ENCODE measurements at regions not wholly inside any gene's neighbourhood (a gene's known extent, or its start where the extent isn't known, plus 50 kb on each side); places are given as distances from the start of the nearest gene placed in this dataset.
"Not testable (repeated sequence)": the region's sequence is repeated elsewhere in the genome, so short reads cannot be mapped to it uniquely, and the experiment has no call there.

DNA sequence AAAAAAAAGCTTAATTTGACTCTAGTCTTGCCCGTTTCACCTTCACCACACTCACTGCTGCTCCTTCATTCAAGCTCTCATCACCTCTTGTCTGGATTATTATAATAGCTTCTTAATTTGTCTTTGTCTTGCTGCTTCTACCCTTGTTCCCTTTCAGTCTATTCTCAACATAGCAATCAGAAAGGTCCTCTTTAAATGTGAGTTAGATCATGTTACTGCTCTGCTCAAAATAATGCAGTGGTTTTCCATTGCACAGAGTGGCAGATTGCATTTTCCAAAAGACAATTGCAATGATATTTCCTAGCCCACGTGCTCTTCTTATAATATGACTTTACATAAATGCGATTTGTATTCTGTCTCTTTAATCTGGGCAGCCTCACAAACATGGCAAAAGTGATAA lies 174.6 kb downstream of the ALDH1A2 start:
- no peak overlapping the region for H3K27ac ChIP-seq
- no peak for TF ChIP-seq CTCF (conservative IDR thresholded peaks at IDR 0.05)

GRCh38 chr15:57892181-57892580 lies 173.3 kb downstream of the ALDH1A2 start:
- no peak overlapping the region for H3K27ac ChIP-seq
- no peak for TF ChIP-seq CTCF (conservative IDR thresholded peaks at IDR 0.05)

DNA sequence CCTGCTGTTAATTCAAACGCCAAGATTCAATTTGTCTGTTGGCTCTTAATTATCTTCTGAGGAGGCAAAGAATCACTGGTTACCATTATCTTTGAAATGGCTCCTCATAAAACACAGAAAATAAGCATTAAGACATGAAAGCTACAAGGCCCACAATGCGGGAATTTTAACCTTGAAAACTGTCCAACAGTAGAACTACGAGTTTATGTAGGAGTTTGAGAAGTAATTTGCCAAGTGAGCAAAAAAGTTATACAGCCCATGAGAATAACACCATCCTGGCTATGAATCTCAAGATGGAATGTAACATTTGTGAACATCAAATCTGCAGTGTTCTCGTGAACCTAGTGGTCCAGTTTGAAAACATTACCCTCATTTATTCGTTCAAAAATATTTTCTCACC lies 172.5 kb downstream of the ALDH1A2 start:
- no peak for TF ChIP-seq CTCF (conservative IDR thresholded peaks at IDR 0.05)
- H3K27ac ChIP-seq = no peak overlapping the region

DNA sequence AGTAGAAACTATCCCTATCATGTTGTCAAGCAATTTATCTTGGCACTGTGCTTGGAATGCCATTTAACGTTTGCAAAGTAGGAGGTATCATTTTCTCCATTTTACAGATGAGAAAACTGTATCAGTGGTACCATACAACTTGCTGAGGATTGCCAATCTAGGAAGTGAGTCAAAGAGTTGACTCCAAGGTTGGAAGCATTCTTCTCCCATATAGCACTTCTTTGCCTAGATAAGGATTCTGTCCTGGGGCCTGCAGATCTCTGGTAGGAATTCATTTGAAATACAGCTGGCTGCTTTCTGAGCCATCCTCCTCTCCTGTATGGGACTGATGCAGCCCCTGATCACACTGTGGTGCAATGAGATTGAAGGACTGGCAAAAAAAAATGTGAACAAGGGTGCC lies 170.2 kb downstream of the ALDH1A2 start:
- no peak overlapping the region for H3K27ac ChIP-seq
- TF ChIP-seq CTCF (conservative IDR thresholded peaks at IDR 0.05) = no peak

DNA sequence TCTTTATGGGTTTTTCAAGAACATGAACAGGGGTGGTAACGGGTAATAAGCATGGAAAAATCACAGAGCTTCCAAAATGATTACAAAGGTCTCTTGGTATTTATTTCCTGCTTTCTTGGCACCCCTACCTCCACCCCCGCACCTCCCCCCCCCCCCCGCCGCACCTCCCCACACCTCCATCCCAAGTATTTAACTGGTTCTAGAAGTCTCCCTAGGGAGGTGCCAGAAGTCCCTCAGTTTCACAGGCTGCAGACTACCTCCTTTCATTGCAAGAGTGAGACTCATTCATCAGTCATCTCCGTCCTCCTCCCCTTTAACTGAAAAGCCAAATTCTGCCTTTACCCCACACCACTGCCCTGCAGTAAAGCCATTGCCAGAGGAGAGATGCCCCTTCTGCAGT lies 169.4 kb downstream of the ALDH1A2 start:
- no peak for TF ChIP-seq CTCF (conservative IDR thresholded peaks at IDR 0.05)
- H3K27ac ChIP-seq = no peak overlapping the region

GRCh38 chr15:57896899-57897298 lies 168.6 kb downstream of the ALDH1A2 start:
- not testable (repeated sequence) for H3K27ac ChIP-seq

DNA sequence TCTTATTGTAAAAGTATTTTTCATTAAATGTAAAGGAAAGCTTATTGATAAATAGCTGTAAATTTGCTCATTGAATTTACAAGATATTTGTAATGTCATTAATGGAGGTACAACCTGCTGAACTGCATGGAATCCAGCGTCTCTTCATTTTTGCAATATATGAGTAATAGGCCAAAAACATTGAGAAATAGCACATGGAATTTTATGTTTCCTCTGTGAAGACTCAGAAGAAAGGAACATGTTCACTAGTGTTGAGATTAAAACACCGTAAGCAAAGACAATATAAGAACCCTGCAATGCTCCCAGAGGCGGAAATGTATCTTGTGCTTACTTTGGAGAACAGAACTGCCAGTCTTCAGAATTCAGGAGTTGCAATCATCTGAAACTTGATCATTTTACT lies 167.6 kb downstream of the ALDH1A2 start:
- H3K27ac ChIP-seq = no peak overlapping the region
- TF ChIP-seq CTCF (conservative IDR thresholded peaks at IDR 0.05) = no peak

DNA sequence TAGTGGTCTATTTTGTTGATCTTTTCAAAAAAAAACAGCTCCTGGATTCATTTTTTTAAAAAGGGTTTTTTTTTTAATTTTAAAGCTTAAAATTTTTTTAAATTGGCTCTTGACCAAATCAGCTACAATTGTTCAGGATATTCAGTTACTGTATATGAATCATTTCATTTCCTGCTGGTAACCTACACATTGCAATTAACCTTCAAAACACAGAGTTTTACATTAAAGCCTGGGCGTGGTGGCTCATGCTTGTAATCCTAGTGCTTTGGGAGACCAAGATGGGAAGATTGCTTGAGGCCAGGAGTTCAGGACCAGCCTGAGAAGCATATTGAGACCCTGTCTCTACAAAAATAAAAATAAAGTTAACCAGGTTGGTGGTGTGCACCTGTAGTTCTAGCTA lies 163.4 kb downstream of the ALDH1A2 start:
- H3K27ac ChIP-seq = no peak overlapping the region
- TF ChIP-seq CTCF (conservative IDR thresholded peaks at IDR 0.05) = no peak

Data from VCaP (cell line).